Amniotic epithelial cell (primary cell): ENCODE measurements at regions not wholly inside any gene's neighbourhood (a gene's known extent, or its start where the extent isn't known, plus 50 kb on each side); places are given as distances from the start of the nearest gene placed in this dataset.

ENCODE experiments used
- DNase-seq: peaks from one replicate; pipeline ENCODE4 v3.0.0-alpha.2; 2010; ENCODE audit warnings: low read depth

DNA sequence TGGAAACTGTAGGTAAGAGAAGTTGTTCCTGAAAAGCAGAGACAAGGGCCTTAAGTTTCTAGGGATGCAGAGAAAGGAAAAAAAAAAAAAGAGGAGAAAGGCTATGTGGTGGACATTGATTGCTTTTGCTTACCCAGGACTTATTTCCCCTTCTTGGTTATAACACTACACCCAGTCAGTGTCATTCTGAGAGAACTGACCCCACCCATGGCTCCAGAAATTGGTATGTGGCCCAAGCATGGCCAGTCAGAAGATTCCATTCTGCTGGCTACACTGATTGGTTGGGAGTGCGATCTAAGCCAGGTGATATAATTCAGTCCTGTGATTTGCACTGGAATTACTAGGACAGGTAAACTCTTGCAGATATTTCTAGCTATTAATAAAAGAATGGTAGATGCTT, 62.2 kb upstream of the EXOC4 start:
- no peak for DNase-seq

DNA sequence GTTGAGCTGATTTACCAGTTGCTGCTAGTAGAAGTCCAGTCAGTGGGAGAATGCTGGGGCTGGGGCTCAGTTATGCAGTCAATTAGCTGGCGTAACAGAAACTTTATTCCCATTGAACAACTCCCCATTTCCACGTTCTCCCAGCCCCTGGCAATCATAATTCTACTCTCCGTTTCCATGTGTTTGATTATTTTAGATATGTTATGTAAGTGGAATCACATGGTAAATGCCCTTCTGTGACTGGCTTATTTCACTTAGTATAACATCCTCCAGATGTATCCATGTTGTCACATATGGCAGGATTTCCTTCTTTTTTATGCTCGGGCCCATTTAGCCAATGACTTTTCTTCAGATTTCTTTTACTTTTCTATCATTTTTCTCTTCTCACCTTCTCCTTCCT, 61.1 kb upstream of the EXOC4 start:
- no peak for DNase-seq

DNA sequence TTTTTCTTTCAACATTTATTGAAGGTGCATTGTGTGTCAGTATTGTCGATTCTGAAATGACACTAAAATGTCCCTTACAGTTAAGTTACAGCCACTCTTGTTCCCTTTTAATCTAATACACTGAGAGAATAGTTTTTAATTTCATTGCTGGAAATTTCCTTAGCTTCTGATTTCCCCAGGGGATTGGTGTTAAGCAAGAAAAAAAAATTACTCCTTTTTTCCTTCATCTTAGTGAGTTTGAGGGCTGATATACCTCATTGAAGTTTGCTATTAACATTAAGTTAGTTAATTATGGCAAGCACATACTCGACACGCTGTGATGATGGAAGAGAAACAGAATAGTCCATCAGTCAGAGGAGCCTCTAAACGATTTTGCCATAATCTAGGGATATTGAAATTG, 57.0 kb upstream of the EXOC4 start:
- no peak for DNase-seq

DNA sequence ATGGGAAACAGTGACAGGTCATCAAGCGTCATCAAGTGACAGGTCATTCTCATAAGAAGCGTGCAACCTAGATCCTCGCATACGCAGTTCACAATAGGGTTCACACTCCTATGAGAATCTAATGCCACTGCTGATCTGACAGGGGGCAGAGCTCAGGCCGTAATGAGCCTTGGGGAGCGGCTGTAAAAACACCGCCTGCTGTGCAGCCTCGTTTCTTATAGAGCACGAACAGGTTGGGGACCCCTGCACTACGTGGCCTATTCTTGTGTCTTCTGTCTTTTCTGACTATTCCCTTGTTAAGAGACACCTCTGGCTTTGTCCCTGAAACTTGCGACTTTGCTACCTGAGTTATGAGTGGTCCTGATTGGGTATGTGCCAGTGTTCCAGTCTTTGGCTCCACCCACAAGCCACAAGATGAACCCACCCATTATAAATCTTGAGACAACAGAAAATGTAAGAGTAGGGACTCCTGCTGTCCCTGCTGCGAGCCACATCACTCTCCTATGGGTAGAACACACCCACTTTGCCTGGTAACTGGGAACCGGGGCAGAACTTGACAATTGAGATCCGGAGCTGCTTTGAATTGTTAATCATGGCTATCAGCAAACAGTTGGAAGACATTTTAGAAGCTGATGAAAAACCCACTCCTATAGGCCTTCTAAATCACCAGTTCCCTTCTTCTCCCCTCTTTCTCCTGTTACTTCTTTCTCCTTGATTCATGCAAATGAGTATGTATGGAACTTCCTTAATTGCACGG, 55.8 kb upstream of the EXOC4 start:
- no peak for DNase-seq

DNA sequence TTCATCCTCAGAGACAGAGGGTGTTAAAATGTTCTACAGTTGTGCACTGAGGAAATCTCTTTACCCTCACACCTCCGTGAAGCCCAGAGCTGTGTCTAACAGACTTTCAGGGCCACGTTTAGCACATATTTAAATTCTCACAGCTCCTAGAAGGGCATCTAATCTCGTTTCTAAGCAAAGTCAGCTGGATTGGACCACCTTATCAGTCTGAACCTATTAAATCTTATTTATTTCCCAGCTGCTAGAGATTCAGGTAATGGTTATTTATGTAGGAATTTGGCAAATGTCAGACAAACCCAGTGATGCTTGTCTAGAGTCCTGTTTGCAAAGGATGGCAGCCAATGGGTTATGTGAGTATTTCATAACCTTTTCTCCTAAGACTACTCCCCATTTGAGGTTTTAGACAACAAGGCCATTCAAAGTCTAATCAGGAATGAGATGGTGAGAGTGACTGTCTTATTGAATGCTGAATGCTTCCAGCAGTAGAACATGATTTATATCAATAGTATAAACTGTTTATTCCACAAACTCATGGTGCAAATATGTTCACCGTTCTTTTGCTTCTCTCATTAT, 54.8 kb upstream of the EXOC4 start:
- no peak for DNase-seq

DNA sequence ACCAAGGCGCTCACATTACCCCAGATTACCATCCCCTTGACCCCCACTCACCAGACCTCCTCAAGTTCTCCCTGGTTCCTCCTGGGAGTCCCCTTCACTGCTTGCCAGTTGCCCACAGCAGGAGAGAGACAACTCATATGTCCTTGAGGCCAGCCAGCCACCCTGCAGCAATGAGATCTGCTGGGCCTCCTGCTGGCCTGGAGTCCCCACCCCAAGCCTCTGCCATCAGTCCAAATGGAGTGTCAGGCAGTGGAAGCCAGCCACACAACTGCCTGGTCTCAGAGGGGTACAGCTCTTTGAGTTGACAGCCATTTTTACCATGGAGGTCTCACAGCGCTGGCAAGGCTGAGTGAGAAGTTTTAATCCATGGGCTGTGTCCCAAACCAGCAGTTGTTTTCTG, 53.0 kb upstream of the EXOC4 start:
- DNase-seq: no peak

DNA sequence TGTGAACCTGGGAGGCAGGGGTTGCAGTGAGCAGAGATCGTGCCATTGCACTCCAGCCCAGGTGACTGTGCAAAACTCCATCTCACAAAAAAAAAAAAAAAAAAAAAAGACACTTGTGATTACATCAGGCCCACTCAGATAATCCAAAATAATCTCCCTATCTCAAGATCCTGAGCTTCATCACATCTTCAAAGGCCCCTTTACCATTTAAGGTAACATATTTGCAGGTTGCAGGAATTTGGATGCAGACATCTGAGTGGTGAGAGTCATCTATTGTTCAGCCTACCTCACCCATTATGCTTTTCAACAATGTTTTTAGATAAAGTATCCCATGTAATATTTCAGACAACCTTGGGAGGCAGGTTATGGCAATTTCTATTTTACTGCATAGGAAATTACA, 51.4 kb upstream of the EXOC4 start:
- DNase-seq: no peak

DNA sequence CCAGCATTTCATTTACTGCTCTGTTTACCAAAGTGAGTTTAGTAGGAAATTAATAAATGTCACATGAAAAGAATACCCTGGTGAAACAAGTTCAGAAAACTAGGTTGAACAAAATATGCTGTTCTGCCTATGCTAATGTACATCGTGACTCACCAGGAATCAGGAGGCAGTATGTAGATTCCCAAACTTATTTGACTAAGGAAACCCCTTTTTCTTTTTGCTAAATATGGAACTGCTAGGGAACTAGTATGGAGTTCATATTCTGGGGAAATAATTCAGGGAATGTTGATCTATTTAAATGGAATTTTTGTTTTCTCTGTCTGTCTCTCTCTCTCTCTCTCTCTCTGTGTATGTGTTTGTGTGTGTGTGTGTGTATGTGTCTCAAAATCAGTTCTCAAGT, 49.9 kb upstream of the EXOC4 start:
- DNase-seq: no peak
